Adipocyte (in vitro differentiated cells): ENCODE measurements at regions not wholly inside any gene's neighbourhood (a gene's known extent, or its start where the extent isn't known, plus 50 kb on each side); places are given as distances from the start of the nearest gene placed in this dataset.

Source experiments
- DNase-seq: peaks from one replicate; pipeline ENCODE4 v3.0.0-alpha.2; 2015; ENCODE audit warnings: low read depth
- H3K27me3 ChIP-seq: replicated peaks from 2 replicates; pipeline ENCODE4 v1.7.0; 2013; ENCODE audit warnings: mild to moderate bottlenecking, low read length, moderate library complexity; ENCODE audit not compliant: control insufficient read depth, insufficient read depth
- H3K36me3 ChIP-seq: 2 replicates; pipeline ENCODE4 v1.7.0; 2013; ENCODE audit warnings: low read length, mild to moderate bottlenecking, moderate library complexity; ENCODE audit not compliant: control insufficient read depth, insufficient read depth, severe bottlenecking
- H3K4me1 ChIP-seq: 2 replicates; pipeline ENCODE4 v1.7.0; 2013; ENCODE audit warnings: mild to moderate bottlenecking, low read length, moderate library complexity; ENCODE audit not compliant: control insufficient read depth, insufficient read depth
- H3K4me3 ChIP-seq: 2 replicates; pipeline ENCODE4 v1.7.0; 2013; ENCODE audit warnings: mild to moderate bottlenecking, low read length, moderate library complexity
- H3K9ac ChIP-seq: 2 replicates; pipeline ENCODE4 v1.7.0; 2013; ENCODE audit warnings: mild to moderate bottlenecking, low read length, moderate library complexity
- H3K9me3 ChIP-seq: 2 replicates; pipeline ENCODE4 v1.7.0; 2013; ENCODE audit warnings: mild to moderate bottlenecking, low read length, moderate library complexity; ENCODE audit not compliant: control insufficient read depth

GRCh38 chr1:5274527-5274926 lies 620.1 kb downstream of the AJAP1 start:
- no peak overlapping the region for H3K4me3 ChIP-seq

GRCh38 chr1:5273280-5274003 lies 619.0 kb downstream of the AJAP1 start:
- Histone ChIP-seq H3K36me3 (no peaks in the 10 kb centered on the region), H3K27me3 (no peaks in the 10 kb centered on the region), H3K9me3 (no peaks in the 10 kb centered on the region), H3K4me3 (no peak overlapping the region), H3K9ac (no peak overlapping the region), H3K4me1 (no peaks in the 10 kb centered on the region)
- no peak for DNase-seq

More at GRCh38 chr1:5274527-5274926, 620.1 kb downstream of the AJAP1 start:
- Histone ChIP-seq H3K4me1 (no peaks in the 10 kb centered on the region), H3K9ac (no peak overlapping the region), H3K36me3 (no peaks in the 10 kb centered on the region), H3K27me3 (no peaks in the 10 kb centered on the region), H3K9me3 (no peaks in the 10 kb centered on the region)
- DNase-seq: no peak

DNA sequence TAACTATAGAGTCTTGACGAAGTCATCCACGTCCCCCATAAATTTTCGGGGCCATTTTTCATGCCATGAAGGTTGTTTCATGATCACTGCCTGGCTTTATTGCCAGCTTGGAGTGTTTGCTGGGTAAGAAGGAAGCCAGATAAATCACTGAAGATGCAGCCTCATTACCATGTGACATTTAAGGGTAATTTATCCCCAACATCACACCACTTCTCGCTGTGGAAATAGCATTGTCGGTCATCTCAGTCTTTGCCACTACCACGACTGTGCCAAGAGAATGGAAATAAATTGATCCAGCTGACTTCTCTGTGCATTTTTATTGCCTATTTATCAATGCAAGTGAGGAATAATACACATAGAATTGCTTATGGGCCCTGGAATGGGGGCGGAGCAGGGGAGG lies 617.9 kb downstream of the AJAP1 start:
- H3K4me1 ChIP-seq: no peaks in the 10 kb centered on the region
- H3K9ac ChIP-seq: no peak overlapping the region
- H3K9me3 ChIP-seq: no peaks in the 10 kb centered on the region
- no peak for DNase-seq
- H3K27me3 ChIP-seq: no peaks in the 10 kb centered on the region
- no peak overlapping the region for H3K4me3 ChIP-seq
- H3K36me3 ChIP-seq: no peaks in the 10 kb centered on the region

DNA sequence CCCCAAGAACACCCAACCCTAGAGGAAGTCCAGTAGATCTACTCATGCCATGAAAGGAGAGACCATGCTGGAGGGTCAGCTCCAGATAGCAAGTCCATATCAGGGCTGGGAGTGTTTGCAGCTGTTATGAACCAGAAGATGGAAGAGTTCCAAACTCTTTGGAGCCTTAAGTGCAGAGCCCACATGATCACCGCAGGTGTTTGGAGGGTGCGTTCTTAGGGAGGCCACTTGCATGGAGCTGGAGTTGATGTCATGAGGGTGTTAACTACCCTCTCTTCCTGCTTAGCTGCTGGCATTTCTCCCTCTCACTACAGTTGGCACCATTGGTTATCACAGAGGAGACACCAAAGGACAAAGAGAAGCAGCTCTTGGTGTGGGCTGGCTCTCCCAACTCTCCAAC lies 616.9 kb downstream of the AJAP1 start:
- no peaks in the 10 kb centered on the region for H3K9me3 ChIP-seq
- no peaks in the 10 kb centered on the region for H3K36me3 ChIP-seq
- no peak for DNase-seq
- H3K27me3 ChIP-seq: no peaks in the 10 kb centered on the region
- H3K4me3 ChIP-seq: no peak overlapping the region
- no peak overlapping the region for H3K9ac ChIP-seq
- H3K4me1 ChIP-seq: no peaks in the 10 kb centered on the region

DNA sequence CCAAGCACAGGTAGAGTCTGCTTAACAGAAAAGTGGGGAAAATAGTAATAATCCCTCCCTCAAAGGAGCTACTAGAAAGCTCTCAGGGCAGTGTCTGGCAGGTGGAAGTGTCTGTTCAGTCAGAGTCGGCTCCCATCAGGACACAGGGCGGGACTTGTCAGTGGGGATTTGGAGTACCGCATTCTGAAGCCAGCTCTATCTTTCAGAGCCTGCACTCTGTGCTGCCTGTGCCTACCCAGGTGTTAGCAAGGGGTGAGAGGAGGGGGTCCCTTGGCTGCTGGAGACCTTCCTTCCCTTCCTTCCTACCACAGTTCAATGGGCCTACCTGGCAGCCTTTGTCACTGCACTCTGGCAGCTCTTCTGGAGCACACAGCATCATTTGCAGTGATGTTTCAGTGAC lies 615.5 kb downstream of the AJAP1 start:
- no peak overlapping the region for H3K9ac ChIP-seq
- H3K9me3 ChIP-seq: no peaks in the 10 kb centered on the region
- no peaks in the 10 kb centered on the region for H3K4me1 ChIP-seq
- no peak for DNase-seq
- no peak overlapping the region for H3K4me3 ChIP-seq
- H3K36me3 ChIP-seq: no peaks in the 10 kb centered on the region
- H3K27me3 ChIP-seq: no peaks in the 10 kb centered on the region

DNA sequence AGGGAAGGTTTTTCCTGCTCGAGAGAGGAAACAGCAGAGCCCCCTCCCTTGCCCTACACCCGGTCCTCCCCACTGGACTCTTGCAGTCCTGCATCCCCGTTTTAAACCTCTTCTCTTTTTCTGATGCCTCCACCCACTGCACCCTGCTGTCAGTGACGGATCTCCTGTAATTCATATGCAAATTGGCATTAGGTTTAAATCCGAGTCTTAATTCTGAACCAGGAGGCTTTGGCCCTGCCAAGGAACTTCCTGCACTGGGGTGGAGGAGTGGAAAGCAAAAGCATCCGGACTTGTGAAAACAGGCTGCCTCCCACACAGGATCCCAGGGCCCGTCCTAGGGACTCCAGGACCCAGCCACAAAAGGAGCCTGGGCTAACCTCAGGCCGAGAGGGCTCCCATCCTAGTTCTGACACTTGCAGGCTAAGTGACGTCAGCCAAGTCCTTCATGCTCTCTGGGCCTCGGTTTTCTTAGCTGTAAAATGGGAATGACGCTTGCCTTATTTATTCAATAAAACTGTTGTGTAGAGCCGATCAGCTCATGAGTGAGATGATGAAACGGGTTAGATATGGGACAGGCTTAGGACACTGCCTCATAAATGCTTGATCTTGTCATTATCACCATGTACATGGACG lies 613.3 kb downstream of the AJAP1 start:
- Histone ChIP-seq H3K27me3 (no peaks in the 10 kb centered on the region), H3K4me3 (no peak overlapping the region), H3K9me3 (no peaks in the 10 kb centered on the region), H3K4me1 (no peaks in the 10 kb centered on the region), H3K36me3 (no peaks in the 10 kb centered on the region), H3K9ac (no peak overlapping the region)
- no peak for DNase-seq

GRCh38 chr1:5265438-5266075 lies 611.1 kb downstream of the AJAP1 start:
- Histone ChIP-seq H3K36me3 (no peaks in the 10 kb centered on the region), H3K4me1 (no peaks in the 10 kb centered on the region), H3K27me3 (no peaks in the 10 kb centered on the region), H3K9me3 (no peaks in the 10 kb centered on the region), H3K9ac (no peak overlapping the region), H3K4me3 (no peak overlapping the region)
- no peak for DNase-seq

- Histone ChIP-seq H3K27me3 (no peaks in the 10 kb centered on the region), H3K9me3 (peaks cover 7% of the 10 kb centered on the region)
Observed at GRCh38 chr1:5264476-5264875, 610.1 kb downstream of the AJAP1 start.

GRCh38 chr1:5256793-5257192 lies 602.4 kb downstream of the AJAP1 start:
- Histone ChIP-seq H3K27me3 (no peaks in the 10 kb centered on the region), H3K36me3 (no peaks in the 10 kb centered on the region), H3K4me1 (no peaks in the 10 kb centered on the region), H3K4me3 (no peak overlapping the region), H3K9ac (no peak overlapping the region), H3K9me3 (peaks cover 14% of the 10 kb centered on the region)
- DNase-seq: no peak

More at GRCh38 chr1:5264476-5264875, 610.1 kb downstream of the AJAP1 start:
- DNase-seq: no peak
- no peak overlapping the region for H3K4me3 ChIP-seq
- no peak overlapping the region for H3K9ac ChIP-seq
- H3K4me1 ChIP-seq: no peaks in the 10 kb centered on the region
- H3K36me3 ChIP-seq: no peaks in the 10 kb centered on the region

DNA sequence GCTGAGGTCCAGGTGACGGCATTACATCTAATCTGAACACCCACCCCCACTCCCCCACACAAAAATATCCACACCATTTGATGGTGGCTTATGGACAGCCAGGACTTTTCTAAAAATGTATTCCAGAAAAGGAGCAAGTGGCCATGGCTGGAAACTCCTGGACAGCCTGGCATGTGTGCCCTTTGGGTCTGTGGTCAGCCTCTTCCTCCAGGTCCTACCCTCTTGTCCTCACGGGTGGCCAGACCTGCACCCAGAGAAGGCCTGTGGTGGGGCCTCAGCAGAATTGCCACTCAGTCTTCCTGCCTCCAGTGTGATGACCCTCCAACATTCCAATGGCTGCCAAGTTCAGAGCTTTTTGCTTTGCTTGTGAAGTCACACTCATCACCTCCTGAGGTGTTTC lies 600.6 kb downstream of the AJAP1 start:
- Histone ChIP-seq H3K4me3 (no peak overlapping the region), H3K9me3 (peaks cover 11% of the 10 kb centered on the region), H3K36me3 (no peaks in the 10 kb centered on the region), H3K27me3 (no peaks in the 10 kb centered on the region), H3K9ac (no peak overlapping the region), H3K4me1 (no peaks in the 10 kb centered on the region)
- no peak for DNase-seq

DNA sequence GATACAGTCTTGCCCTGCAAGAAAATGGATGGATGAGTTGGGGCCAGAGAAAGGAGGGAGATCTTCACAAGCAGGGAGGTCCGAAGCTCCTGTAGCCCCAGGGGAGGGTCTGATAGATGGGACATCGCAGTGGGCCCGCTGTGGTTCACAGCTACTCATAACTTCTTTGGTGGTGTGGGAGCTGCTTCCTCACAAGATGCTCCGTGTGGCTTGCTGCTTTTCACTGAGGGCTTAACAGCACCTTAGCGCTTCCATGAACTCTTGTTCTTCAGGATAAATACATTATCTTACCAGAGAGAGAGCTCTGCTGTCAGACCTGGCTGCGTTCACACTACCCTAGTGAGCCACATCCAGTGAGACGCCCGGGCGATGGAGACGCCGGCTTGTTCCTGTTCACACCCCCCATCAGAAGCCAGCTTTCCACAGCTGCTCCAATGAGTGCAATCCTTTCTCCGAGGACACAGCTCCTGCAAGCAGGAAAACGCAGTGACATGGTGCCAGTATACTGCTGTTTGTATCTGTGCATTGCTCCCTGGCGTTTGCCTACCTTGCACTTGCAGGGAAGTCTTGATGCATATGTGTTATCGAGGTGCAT lies 599.8 kb downstream of the AJAP1 start:
- peaks cover 5% of the 10 kb centered on the region for H3K9me3 ChIP-seq
- no peaks in the 10 kb centered on the region for H3K36me3 ChIP-seq
- DNase-seq: no peak
- H3K4me3 ChIP-seq: no peak overlapping the region
- no peaks in the 10 kb centered on the region for H3K4me1 ChIP-seq
- no peaks in the 10 kb centered on the region for H3K27me3 ChIP-seq
- H3K9ac ChIP-seq: no peak overlapping the region
